ENCODE measurements at regions not wholly inside any gene's neighbourhood (a gene's known extent, or its start where the extent isn't known, plus 50 kb on each side); places are given as distances from the start of the nearest gene placed in this dataset.
"Not testable (repeated sequence)": the region's sequence is repeated elsewhere in the genome, so short reads cannot be mapped to it uniquely, and the experiment has no call there.

- DNase-seq = no peak
Observed at GRCh38 chr5:163309914-163310313, 127.5 kb upstream of the CCNG1 start.

DNA sequence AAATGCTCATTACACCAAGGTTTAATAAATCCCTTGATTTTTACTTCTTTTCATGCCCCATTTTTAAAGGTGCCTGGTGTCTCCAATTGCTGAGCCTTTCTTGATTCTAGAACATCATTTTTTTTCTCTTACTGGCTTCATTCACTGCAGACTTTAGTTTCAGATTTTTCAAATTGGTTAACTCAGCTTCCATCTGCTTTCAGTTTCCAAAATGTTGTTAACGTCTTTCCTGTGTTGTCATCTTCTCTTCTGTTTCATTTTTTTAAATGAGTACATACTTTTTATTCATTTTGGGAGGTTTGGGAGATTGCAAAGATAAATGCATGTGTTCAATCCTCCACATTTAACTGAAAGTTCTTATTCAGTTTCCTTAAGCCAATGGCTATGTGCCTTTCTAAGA lies 126.4 kb upstream of the CCNG1 start:
- DNase-seq = no peak

DNA sequence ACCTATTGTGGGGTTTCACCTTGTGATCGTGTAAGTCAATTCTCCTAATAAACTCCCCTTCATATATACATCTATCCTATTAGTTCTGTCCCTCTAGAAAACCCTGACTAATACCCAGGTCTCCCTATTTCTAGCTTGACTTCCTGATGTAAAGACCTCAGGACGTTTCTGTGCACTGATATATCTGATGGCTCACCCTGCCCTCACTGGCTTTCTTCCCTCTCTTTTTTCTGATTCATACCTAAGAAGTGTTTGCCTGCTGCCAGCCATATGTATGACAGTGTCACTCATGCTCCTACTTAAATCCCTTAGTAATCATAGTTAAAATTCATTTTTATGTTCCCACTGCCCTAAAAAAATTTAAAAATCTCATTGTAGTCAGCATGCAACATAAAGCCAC lies 124.8 kb upstream of the CCNG1 start:
- no peak for DNase-seq

GRCh38 chr5:163313049-163313448 lies 124.3 kb upstream of the CCNG1 start:
- DNase-seq = not testable (repeated sequence)

GRCh38 chr5:163316374-163316773 lies 121.0 kb upstream of the CCNG1 start:
- peak; percentile 62 for DNase-seq

DNA sequence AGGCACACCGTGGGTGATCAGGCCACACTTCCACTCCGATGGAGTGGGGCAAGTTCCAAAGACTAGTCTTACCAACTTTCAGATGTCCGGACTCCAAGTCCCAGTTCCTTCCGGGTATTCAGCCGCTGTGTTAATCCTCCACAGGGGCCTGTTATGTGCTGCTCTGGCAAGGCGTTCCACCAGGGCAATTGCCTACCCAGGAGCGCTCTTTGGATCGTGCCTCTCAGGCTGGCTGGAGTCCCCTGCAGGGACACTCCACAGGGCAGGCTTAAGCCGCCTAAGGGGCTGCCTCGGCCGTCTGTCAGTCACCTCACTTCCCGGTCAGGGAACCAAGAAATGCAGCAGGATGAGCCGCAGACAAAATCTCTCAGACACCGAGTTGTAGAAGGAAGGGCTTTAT lies 118.7 kb upstream of the CCNG1 start:
- DNase-seq = no peak

DNA sequence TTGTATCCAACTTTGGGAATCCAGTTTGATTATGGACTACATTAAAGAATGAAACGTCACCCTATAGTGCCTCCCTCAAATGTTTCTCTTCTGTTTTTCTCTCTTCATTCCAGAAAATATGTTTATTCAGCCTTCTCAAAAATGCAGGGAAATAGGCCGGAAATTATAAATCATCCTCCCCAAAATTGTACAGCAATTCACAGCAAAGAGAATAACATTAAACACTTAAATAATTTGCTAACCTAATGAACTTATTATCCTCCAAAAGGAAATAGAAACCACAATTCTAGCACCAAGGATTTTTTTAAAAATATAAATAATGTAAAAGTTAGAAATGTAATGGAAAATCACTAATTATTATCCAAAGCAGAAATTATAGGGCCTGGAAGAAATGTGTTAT lies 115.9 kb upstream of the CCNG1 start:
- DNase-seq = no peak

- no peak for DNase-seq
Observed at GRCh38 chr5:163330723-163331668, 106.4 kb upstream of the CCNG1 start.

GRCh38 chr5:163336074-163336473 lies 101.3 kb upstream of the CCNG1 start:
- not testable (repeated sequence) for DNase-seq

- no peak for DNase-seq
Observed at GRCh38 chr5:163339148-163339547, 98.2 kb upstream of the CCNG1 start.

GRCh38 chr5:163340378-163340777 lies 97.0 kb upstream of the CCNG1 start:
- DNase-seq = not testable (repeated sequence)

DNA sequence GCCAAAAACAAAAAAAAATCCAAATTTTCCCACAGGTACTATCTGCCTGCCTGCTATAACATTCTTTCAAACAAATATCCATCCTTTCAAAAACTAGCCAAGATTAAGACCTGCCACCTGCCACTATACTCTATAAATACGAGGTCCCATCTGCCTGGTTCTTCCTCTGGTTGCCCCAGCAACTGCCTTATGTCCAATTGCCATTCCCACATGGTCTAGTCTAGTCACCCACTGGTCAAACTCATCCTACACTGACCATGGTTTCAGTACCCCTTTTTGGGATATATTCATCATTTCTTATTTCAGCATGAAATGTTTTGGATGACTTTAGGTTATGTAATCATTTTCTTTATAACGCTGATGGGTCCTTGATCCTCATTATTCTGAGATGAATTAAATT lies 95.1 kb upstream of the CCNG1 start:
- DNase-seq = no peak

GRCh38 chr5:163345216-163345615 lies 92.2 kb upstream of the CCNG1 start:
- DNase-seq = no peak

- peak; percentile 74 for DNase-seq
Observed at GRCh38 chr5:163347671-163348070, 89.7 kb upstream of the CCNG1 start.

DNA sequence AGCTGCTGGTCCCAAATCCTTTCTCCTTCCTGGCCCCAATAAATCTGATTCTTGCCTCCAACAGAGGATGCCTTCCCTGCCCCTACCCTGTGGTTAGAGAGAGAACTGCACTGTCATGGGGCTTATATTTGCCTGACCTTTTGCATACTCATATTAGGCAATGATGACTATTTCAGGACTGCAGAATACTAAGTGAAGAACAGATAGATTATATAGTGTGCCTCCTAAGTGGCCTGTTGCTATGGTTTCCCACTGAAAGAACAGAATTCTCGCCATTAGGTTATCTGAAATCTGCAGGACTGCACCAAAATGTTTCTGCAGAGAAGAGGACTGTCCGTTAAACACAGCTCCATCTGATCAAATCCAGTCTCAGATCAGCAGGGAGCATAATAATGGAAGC lies 87.3 kb upstream of the CCNG1 start:
- no peak for DNase-seq

GRCh38 chr5:163352531-163352930 lies 84.9 kb upstream of the CCNG1 start:
- DNase-seq = no peak

- DNase-seq = not testable (repeated sequence)
Observed at GRCh38 chr5:163355811-163356210, 81.6 kb upstream of the CCNG1 start.

DNA sequence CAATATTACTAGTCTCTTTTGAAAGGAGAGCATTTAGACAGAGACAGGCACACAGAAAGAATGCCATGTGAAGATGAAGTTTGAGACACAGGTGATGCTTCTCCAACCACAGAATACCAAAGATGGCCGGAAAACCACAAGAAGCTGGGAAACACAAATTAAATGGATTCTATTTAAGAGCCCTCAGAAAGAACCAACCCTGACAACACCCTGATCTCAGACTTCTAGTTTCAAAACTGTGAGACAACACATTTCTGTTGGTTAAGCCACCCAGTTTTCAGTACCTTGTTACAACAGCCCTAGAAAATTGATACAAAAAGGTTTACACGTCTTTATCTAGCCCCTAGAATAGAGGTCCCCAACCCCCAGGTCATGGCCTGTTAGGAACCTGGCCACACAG lies 79.8 kb upstream of the CCNG1 start:
- DNase-seq = no peak

DNA sequence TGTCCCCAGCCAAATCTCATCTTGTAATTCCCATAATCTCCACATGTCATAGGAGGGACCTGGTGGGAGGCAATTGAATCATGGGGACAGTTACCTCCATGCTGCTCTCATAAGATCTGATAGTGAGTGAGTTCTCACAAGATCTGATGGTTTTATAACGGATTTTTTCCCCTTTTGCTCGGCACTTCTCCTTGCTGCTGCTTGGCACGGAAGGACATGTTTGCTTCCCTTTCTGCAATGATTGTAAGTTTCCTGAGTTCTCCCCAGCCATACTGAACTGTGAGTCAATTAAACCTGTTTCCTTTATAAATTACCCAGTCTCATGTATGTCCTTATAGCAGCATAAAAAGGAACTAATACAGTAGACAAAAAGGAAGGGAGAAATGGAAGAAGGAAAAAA lies 76.7 kb upstream of the CCNG1 start:
- no peak for DNase-seq

GRCh38 chr5:163361450-163361849 lies 75.9 kb upstream of the CCNG1 start:
- DNase-seq = no peak

DNA sequence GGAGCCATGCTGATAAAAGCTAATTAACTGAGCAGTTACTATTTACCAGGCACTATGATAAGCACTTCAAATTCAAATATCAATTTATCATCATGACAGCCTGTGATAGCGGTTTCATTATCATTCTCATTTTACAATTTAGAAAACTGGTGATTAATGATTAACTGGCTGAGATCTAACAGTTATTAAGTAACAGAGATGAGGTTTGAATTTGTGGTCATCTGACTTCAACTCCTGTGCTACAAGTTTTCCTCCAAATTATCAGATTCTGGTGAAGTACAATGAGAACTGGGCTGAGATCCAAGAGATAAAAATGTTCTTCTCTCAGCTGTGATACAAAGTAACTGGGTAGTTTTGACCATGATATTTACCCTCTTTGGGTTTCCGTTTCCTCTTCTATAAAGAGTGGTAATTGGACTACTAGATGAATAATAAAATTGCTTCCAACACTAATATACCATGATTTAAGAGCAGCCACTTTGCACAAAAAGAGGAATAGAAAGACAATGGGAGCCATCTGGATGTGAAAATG lies 74.5 kb upstream of the CCNG1 start:
- peak; percentile 11 for DNase-seq

DNA sequence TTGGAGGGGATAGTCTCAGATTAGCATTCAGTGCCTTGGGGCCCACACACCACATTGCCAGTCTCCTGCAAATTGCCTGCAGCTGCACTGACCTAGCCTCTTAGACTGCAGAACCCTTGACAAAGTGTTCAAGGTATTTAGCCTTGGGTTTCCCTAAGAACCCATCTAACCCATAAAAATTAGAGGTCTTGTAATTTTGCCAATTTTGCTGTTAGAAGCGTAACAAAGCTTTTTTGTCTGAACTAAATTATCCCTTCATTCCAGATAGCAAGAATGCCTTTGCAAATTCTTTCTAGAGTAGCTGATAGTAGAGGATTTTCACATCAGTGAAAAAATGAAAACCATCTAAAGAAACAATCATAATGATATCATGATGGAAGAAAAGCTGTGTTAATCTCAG lies 74.0 kb upstream of the CCNG1 start:
- DNase-seq = no peak

GRCh38 chr5:163366757-163367156 lies 70.6 kb upstream of the CCNG1 start:
- peak; percentile 47 for DNase-seq

GRCh38 chr5:163369776-163370385 lies 67.5 kb upstream of the CCNG1 start:
- no peak for DNase-seq
